Activated CD8-positive, alpha-beta T cell treated with anti-CD3 and anti-CD28 coated beads for 36 hours (primary cell): ENCODE measurements at regions not wholly inside any gene's neighbourhood (a gene's known extent, or its start where the extent isn't known, plus 50 kb on each side); places are given as distances from the start of the nearest gene placed in this dataset.
A peak's percentile ranks its signal among the peaks of the same experiment; 100 is the strongest.

Experiments used
- ATAC-seq: fragments of 200-7000 bp; cut with Tn5 transposase; one replicate; pipeline ENCODE4 v1.10.0; 2021; ENCODE audit warnings: mild to moderate bottlenecking, moderate library complexity
- CTCF ChIA-PET: fragments of 350-600 bp; sonication (Branson Sonifier 250); formaldehyde crosslinking; loops from one replicate; lab custom pipeline; 2021; ENCODE audit warnings: antibody characterized with exemption; lab: Charles Lee
- POLR2A ChIA-PET: fragments of 350-600 bp; sonication (Branson Sonifier 250); formaldehyde crosslinking; loops from one replicate; lab custom pipeline; 2021; ENCODE audit warnings: antibody characterized with exemption; lab: Charles Lee
- DNase-seq: peaks from one replicate; pipeline ENCODE4 v3.0.0-alpha.2; 2020
- H3K27ac Mint-ChIP-seq: one replicate; pipeline ENCODE4 v1.8.0; 2021; ENCODE audit warnings: mild to moderate bottlenecking, mixed read lengths
- H3K27me3 Mint-ChIP-seq: one replicate; pipeline ENCODE4 v1.8.0; 2021; ENCODE audit warnings: mixed read lengths
- H3K36me3 Mint-ChIP-seq: one replicate; pipeline ENCODE4 v1.8.0; 2021; ENCODE audit warnings: low read depth, mixed read lengths
- H3K4me1 Mint-ChIP-seq: one replicate; pipeline ENCODE4 v1.8.0; 2021; ENCODE audit warnings: low read depth, mixed read lengths
- H3K4me3 Mint-ChIP-seq: one replicate; pipeline ENCODE4 v1.8.0; 2021; ENCODE audit warnings: mild to moderate bottlenecking, moderate library complexity, mixed read lengths
- H3K9me3 Mint-ChIP-seq: one replicate; pipeline ENCODE4 v1.8.0; 2021; ENCODE audit warnings: mixed read lengths
- intact Hi-C: fragments of 100-400 bp; cut with micrococcal nuclease; formaldehyde crosslinking; loops from one replicate; pipeline ENCODE4 v1.10.0; 2022
- TF ChIP-seq, protein P1 (sequence below): fragments of 200-600 bp; IDR thresholded peaks from one replicate; pipeline ENCODE4 v1.8.0; 2022; ENCODE audit warnings: antibody characterized with exemption, mild to moderate bottlenecking

DNA sequence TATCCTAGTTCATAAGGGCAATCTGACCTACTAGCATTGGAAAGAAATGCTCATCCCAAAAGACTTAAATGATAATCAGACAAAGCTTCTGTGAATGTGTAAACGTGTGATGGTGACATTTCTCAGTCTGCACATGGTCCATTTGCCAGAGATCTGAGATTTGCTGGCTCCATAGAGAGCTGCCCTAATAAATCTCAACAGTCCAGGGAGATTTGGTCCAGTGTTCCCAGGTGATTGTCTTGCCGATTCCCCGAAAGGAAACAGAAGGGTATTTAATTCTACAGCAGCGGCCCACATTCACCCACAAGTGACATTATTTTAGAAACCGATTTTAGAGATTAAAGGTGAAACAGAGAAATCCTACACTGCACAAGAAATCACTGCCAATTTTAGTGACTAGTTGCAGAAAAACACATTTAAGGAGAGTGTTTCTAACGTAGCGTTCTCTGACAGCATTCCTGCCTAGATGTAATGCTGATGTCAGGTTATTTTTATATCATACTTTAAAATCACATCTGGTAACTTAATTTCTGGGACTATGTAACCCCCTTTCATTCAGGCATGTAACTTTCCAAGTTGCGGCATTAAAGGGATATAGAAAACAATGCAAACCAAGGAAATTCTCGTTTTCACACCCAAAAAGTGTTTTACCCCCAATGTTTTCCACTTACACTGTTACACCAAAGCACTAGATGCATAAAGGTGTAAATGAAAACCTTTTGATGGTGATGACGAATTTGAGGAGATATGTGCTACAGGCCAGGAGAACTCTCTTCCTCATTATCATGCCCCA lies 231.9 kb upstream of the FN1 start:
- H3K27ac Mint-ChIP-seq = no peak overlapping the region
- no peaks in the 10 kb centered on the region for H3K36me3 Mint-ChIP-seq
- POLR2A ChIA-PET = no interaction called here
- ATAC-seq (no peak), DNase-seq (no peak)
- TF ChIP-seq, protein P1, sequence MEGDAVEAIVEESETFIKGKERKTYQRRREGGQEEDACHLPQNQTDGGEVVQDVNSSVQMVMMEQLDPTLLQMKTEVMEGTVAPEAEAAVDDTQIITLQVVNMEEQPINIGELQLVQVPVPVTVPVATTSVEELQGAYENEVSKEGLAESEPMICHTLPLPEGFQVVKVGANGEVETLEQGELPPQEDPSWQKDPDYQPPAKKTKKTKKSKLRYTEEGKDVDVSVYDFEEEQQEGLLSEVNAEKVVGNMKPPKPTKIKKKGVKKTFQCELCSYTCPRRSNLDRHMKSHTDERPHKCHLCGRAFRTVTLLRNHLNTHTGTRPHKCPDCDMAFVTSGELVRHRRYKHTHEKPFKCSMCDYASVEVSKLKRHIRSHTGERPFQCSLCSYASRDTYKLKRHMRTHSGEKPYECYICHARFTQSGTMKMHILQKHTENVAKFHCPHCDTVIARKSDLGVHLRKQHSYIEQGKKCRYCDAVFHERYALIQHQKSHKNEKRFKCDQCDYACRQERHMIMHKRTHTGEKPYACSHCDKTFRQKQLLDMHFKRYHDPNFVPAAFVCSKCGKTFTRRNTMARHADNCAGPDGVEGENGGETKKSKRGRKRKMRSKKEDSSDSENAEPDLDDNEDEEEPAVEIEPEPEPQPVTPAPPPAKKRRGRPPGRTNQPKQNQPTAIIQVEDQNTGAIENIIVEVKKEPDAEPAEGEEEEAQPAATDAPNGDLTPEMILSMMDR = no peak
- H3K4me3 Mint-ChIP-seq = no peak overlapping the region
- no peaks in the 10 kb centered on the region for H3K9me3 Mint-ChIP-seq
- intact Hi-C loops = no loop called here
- CTCF ChIA-PET = no interaction called here
- peaks cover 5% of the 10 kb centered on the region for H3K4me1 Mint-ChIP-seq
- H3K27me3 Mint-ChIP-seq = peaks cover 3% of the 10 kb centered on the region

DNA sequence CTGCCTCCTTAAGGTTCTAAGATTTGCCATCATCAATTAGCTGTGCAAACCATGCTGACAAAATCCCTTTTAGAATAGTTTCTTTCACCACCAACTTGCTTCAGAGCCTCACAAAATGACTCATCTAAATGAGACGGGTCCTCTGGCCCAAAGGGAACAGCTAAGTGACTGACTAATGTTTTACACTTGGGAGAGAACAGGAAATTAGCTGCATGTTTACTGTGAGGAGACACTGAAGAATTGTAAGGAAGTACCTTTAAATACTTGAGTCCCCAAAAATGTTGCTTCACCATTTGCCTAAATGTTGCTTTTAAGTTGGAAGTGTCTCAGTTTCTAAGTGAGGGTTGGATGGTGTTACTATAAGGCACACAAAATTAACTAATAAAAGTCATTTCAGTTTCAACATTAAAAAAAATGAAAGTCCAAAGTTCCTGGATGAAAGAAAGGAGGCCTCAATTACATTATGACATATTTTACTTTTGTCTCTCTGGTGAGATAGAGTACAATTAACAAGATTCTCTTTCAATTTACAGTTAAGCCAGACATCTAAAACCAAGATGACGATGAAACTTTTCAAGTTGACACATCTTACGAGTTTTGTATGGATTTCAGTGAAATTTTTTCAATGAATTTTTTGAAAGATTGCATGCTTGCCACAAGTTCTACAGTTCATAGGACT lies 229.1 kb upstream of the FN1 start:
- ATAC-seq = peak; percentile 55
- no peaks in the 10 kb centered on the region for H3K36me3 Mint-ChIP-seq
- CTCF ChIA-PET = interaction anchor here (1.5 kb wide), 1 partner anchor 12 kb away, joined by 3 read pairs; no protein-coding TSS in a partner anchor

DNA sequence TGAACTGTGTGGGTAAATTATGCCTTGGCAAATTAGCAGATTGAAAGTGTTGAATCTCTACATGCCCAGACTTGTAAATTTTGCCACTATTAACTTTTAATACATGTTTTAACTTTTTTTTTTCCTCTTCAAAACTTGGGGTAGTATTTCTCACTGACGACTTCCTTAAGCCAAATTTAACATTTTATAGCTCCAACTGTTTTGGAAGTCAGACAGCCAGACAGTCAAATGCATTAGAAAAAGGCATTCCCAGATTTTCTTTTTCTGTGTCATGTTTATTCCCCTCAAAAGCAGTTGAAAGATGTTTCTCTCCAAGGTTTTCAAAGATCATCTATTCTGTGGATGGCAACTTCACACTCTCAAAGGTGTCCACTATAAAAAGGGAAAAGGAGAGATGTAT lies 226.8 kb upstream of the FN1 start:
- H3K9me3 Mint-ChIP-seq = no peaks in the 10 kb centered on the region
- TF ChIP-seq, protein P1 = no peak
- H3K4me3 Mint-ChIP-seq = no peak overlapping the region
- ATAC-seq = no peak
- no peak for DNase-seq
- no peaks in the 10 kb centered on the region for H3K36me3 Mint-ChIP-seq
- H3K4me1 Mint-ChIP-seq = peaks cover 5% of the 10 kb centered on the region
- intact Hi-C loops = no loop called here
- ChIA-PET CTCF (no interaction called here), POLR2A (no interaction called here)
- H3K27ac Mint-ChIP-seq = no peak overlapping the region
- peaks cover 1% of the 10 kb centered on the region for H3K27me3 Mint-ChIP-seq

More for the DNA sequence above, 229.1 kb upstream of the FN1 start:
- intact Hi-C loops = no loop called here
- DNase-seq = no peak
- TF ChIP-seq, protein P1 = no peak
- Mint-ChIP-seq H3K27me3 (peaks cover 1% of the 10 kb centered on the region), H3K4me3 (no peak overlapping the region), H3K27ac (no peak overlapping the region), H3K9me3 (no peaks in the 10 kb centered on the region), H3K4me1 (peaks cover 5% of the 10 kb centered on the region)
- POLR2A ChIA-PET = no interaction called here

DNA sequence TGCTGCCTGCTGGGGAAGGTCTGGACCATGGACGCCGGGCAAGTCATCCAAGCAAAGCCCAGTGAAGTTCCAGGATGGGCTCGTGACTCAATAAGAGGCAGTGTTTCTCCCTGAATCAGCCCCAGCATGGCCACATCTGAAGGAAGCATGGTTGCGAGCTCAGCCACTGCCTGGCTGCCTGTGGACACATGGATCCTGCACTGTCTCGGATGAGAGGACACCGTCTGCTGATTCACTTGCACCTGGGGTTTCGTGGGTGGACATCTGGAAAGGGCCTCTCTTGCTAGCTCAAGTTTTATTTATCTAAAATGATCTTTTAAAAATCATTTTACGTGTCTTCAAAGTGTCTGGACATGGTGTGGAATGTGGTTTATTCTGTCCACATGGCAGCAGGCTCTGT lies 224.8 kb upstream of the FN1 start:
- TF ChIP-seq, protein P1 = no peak
- CTCF ChIA-PET = interaction anchor here (0.8 kb wide), 1 partner anchor 61 kb away, joined by 3 read pairs; no protein-coding TSS in a partner anchor
- Mint-ChIP-seq H3K27ac (no peak overlapping the region), H3K9me3 (no peaks in the 10 kb centered on the region), H3K4me1 (peaks cover 5% of the 10 kb centered on the region), H3K27me3 (peaks cover 1% of the 10 kb centered on the region), H3K4me3 (no peak overlapping the region), H3K36me3 (no peaks in the 10 kb centered on the region)
- POLR2A ChIA-PET = no interaction called here
- intact Hi-C loops = no loop called here
- ATAC-seq = no peak
- no peak for DNase-seq

DNA sequence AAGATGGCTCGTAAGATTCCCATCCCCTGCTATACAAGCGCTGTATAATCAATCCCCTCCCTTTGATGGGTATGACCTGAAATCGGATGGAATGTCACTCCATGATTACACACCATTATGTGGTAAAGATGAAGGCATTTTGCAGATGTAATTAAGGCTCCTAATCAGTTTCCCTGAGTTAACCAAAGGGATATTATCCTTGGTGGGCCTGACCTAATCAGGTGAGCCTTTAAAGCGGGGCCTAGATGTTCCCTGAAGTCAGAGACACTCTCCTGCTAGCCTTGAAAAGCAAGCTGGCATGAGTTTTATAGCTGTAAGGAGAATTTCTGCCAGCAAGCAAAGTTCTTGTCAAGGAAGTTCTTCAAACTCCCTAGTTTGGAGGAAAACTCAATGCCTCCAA lies 223.8 kb upstream of the FN1 start:
- CTCF ChIA-PET = no interaction called here
- Mint-ChIP-seq H3K4me1 (peaks cover under 1% of the 10 kb centered on the region), H3K9me3 (no peaks in the 10 kb centered on the region), H3K4me3 (no peak overlapping the region), H3K36me3 (no peaks in the 10 kb centered on the region), H3K27me3 (peaks cover 1% of the 10 kb centered on the region), H3K27ac (no peak overlapping the region)
- POLR2A ChIA-PET = no interaction called here
- no peak for ATAC-seq
- TF ChIP-seq, protein P1 = no peak
- intact Hi-C loops = no loop called here
- DNase-seq = no peak
